ENCODE measurements at regions not wholly inside any gene's neighbourhood (a gene's known extent, or its start where the extent isn't known, plus 50 kb on each side); places are given as distances from the start of the nearest gene placed in this dataset.

- WGBS, 2 donors: 43 to 60% methylated on average over 2 of the region's 2 CpGs
- Histone ChIP-seq H3K27me3 (no peaks in the 10 kb centered on the region), H3K9me3 (no peaks in the 10 kb centered on the region), H3K4me3 (no peak overlapping the region), H3K36me3 (replicated peaks in 1 of 2; ENCODE audit: insufficient read depth in 1 of 2, low read depth in 2 of 2) (no peaks in the 10 kb centered on the region), H3K4me1 (no peaks in the 10 kb centered on the region), H3K27ac (no peak overlapping the region)
- no peak for ATAC-seq
- no peak for TF ChIP-seq CTCF (IDR thresholded peaks at IDR 0.05)
- TF ChIP-seq POLR2A (IDR thresholded peaks at IDR 0.05): no peak
- intact Hi-C loops (cut with DNase I): no loop called here
- no peak for DNase-seq
Measured at GRCh38 chr4:19375931-19376330, 875.8 kb upstream of the SLIT2 start.

- no peaks in the 10 kb centered on the region for H3K27me3 ChIP-seq
- intact Hi-C loops (cut with DNase I): no loop called here
- H3K9me3 ChIP-seq: no peaks in the 10 kb centered on the region
- no peaks in the 10 kb centered on the region for H3K36me3 ChIP-seq (replicated peaks in 1 of 2; ENCODE audit: insufficient read depth in 1 of 2, low read depth in 2 of 2)
- H3K27ac ChIP-seq: no peak overlapping the region
- DNase-seq: no peak
- WGBS, 2 donors: 33 to 34% methylated on average over 4 of the region's 4 CpGs
- ATAC-seq: no peak
- TF ChIP-seq POLR2A (IDR thresholded peaks at IDR 0.05) (no peak), CTCF (IDR thresholded peaks at IDR 0.05) (no peak)
- H3K4me1 ChIP-seq: no peaks in the 10 kb centered on the region
- H3K4me3 ChIP-seq: no peak overlapping the region
Measured at GRCh38 chr4:19375136-19375804, 876.4 kb upstream of the SLIT2 start.

GRCh38 chr4:19372390-19372789, 879.3 kb upstream of the SLIT2 start:
- ATAC-seq (no peak), DNase-seq (no peak)
- Histone ChIP-seq H3K27ac (no peak overlapping the region), H3K4me1 (no peaks in the 10 kb centered on the region), H3K27me3 (no peaks in the 10 kb centered on the region), H3K4me3 (no peak overlapping the region), H3K36me3 (replicated peaks in 1 of 2; ENCODE audit: insufficient read depth in 1 of 2, low read depth in 2 of 2) (no peaks in the 10 kb centered on the region), H3K9me3 (no peaks in the 10 kb centered on the region)
- intact Hi-C loops (cut with DNase I): no loop called here
- no peak for TF ChIP-seq POLR2A (IDR thresholded peaks at IDR 0.05)
- no peak for TF ChIP-seq CTCF (IDR thresholded peaks at IDR 0.05)
- 73 to 80% methylated on average over 2 of the region's 2 CpGs for WGBS, 2 donors

- H3K36me3 ChIP-seq (replicated peaks in 1 of 2; ENCODE audit: insufficient read depth in 1 of 2, low read depth in 2 of 2): no peaks in the 10 kb centered on the region
- 57 to 67% methylated on average over 3 of the region's 3 CpGs for WGBS, 2 donors
- no peaks in the 10 kb centered on the region for H3K4me1 ChIP-seq
- DNase-seq (no peak), ATAC-seq (no peak)
- no peak overlapping the region for H3K4me3 ChIP-seq
- H3K9me3 ChIP-seq: no peaks in the 10 kb centered on the region
- TF ChIP-seq POLR2A (IDR thresholded peaks at IDR 0.05) (no peak), CTCF (IDR thresholded peaks at IDR 0.05) (no peak)
- H3K27ac ChIP-seq: no peak overlapping the region
- intact Hi-C loops (cut with DNase I): no loop called here
- no peaks in the 10 kb centered on the region for H3K27me3 ChIP-seq
Measured at GRCh38 chr4:19368800-19369199, 882.9 kb upstream of the SLIT2 start.

GRCh38 chr4:19366916-19367315, 884.8 kb upstream of the SLIT2 start:
- Histone ChIP-seq H3K4me1 (no peaks in the 10 kb centered on the region), H3K9me3 (no peaks in the 10 kb centered on the region), H3K27me3 (no peaks in the 10 kb centered on the region), H3K27ac (no peak overlapping the region), H3K4me3 (no peak overlapping the region), H3K36me3 (replicated peaks in 1 of 2; ENCODE audit: insufficient read depth in 1 of 2, low read depth in 2 of 2) (no peaks in the 10 kb centered on the region)
- TF ChIP-seq CTCF (IDR thresholded peaks at IDR 0.05) (no peak), POLR2A (IDR thresholded peaks at IDR 0.05) (no peak)
- intact Hi-C loops (cut with DNase I): no loop called here
- DNase-seq: no peak
- WGBS, 2 donors: 69 to 74% methylated on average over 2 of the region's 2 CpGs
- no peak for ATAC-seq
